GM12878 (cell line): ENCODE measurements at regions not wholly inside any gene's neighbourhood (a gene's known extent, or its start where the extent isn't known, plus 50 kb on each side); places are given as distances from the start of the nearest gene placed in this dataset.

Experiments used
- CBFB ChIP-seq: IDR thresholded peaks from 2 replicates; pipeline ENCODE4 v1.6.1; 2016; ENCODE audit warnings: antibody characterized with exemption, low read depth
- CEBPB ChIP-seq, 2 experiments: fragments of 150-350 bp in 1 of 2; IDR thresholded peaks; 2 replicates each; pipeline ENCODE4 v1.6.1; 2012 to 2014; ENCODE audit warnings: low read depth in 2 of 2, low read length in 2 of 2, borderline replicate concordance in 1 of 2, inconsistent platforms in 1 of 2
- CREB1 ChIP-seq: IDR thresholded peaks from 2 replicates; pipeline ENCODE4 v1.6.1; 2012; ENCODE audit warnings: low read depth, mild to moderate bottlenecking, inconsistent platforms
- MAX ChIP-seq: IDR thresholded peaks from 2 replicates; pipeline ENCODE4 v1.6.1; 2012; ENCODE audit warnings: low read depth, low read length, improper control_type of control experiment
- PBX3 ChIP-seq: IDR thresholded peaks from 2 replicates; pipeline ENCODE4 v1.6.1; 2011; ENCODE audit warnings: mild to moderate bottlenecking, low read depth, low read length, moderate library complexity; ENCODE audit not compliant: insufficient replicate concordance
- SUZ12 ChIP-seq: fragments of 200-600 bp; sonication (generic); IDR thresholded peaks from one replicate; pipeline ENCODE4 v1.6.1; 2018; ENCODE audit warnings: antibody characterized with exemption, mild to moderate bottlenecking; ENCODE audit not compliant: unreplicated experiment
- TF ChIP-seq, protein P1 (sequence below), 3 experiments: IDR thresholded peaks in 2 of 3; conservative IDR thresholded peaks in 1 of 3; 2 replicates each; pipeline ENCODE4 v1.5.1; 2011; ENCODE audit warnings: low read depth in 3 of 3, low read length in 3 of 3, mild to moderate bottlenecking in 3 of 3, control low read depth in 2 of 3, moderate library complexity in 2 of 3, inconsistent platforms in 1 of 3, mixed read lengths in 1 of 3; ENCODE audit not compliant: control insufficient read depth in 2 of 3, insufficient read depth in 1 of 3; ENCODE audit errors: extremely low read depth in 1 of 3
- TF ChIP-seq, protein P2 (sequence below): fragments of 450-650 bp; IDR thresholded peaks from 2 replicates; pipeline ENCODE4 v1.6.1; 2016; ENCODE audit warnings: mild to moderate bottlenecking
- TF ChIP-seq, protein P3 (sequence below): IDR thresholded peaks from 2 replicates; pipeline ENCODE4 v1.6.1; 2012; ENCODE audit warnings: low read length, inconsistent platforms

GRCh38 chrX:126064901-126065541 lies 101.1 kb downstream of the DCAF12L2 start:
- no peak for TF ChIP-seq CBFB
- TF ChIP-seq, protein P1, sequence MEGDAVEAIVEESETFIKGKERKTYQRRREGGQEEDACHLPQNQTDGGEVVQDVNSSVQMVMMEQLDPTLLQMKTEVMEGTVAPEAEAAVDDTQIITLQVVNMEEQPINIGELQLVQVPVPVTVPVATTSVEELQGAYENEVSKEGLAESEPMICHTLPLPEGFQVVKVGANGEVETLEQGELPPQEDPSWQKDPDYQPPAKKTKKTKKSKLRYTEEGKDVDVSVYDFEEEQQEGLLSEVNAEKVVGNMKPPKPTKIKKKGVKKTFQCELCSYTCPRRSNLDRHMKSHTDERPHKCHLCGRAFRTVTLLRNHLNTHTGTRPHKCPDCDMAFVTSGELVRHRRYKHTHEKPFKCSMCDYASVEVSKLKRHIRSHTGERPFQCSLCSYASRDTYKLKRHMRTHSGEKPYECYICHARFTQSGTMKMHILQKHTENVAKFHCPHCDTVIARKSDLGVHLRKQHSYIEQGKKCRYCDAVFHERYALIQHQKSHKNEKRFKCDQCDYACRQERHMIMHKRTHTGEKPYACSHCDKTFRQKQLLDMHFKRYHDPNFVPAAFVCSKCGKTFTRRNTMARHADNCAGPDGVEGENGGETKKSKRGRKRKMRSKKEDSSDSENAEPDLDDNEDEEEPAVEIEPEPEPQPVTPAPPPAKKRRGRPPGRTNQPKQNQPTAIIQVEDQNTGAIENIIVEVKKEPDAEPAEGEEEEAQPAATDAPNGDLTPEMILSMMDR (IDR thresholded peaks at IDR 0.05 in 2 of 3, conservative IDR thresholded peaks at IDR 0.05 in 1 of 3; ENCODE audit: control insufficient read depth in 2 of 3, extremely low read depth in 1 of 3, insufficient read depth in 1 of 3, low read depth in 3 of 3, low read length in 3 of 3) = no peak
- TF ChIP-seq, protein P2, sequence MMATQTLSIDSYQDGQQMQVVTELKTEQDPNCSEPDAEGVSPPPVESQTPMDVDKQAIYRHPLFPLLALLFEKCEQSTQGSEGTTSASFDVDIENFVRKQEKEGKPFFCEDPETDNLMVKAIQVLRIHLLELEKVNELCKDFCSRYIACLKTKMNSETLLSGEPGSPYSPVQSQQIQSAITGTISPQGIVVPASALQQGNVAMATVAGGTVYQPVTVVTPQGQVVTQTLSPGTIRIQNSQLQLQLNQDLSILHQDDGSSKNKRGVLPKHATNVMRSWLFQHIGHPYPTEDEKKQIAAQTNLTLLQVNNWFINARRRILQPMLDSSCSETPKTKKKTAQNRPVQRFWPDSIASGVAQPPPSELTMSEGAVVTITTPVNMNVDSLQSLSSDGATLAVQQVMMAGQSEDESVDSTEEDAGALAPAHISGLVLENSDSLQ = no peak
- TF ChIP-seq CEBPB (IDR thresholded peaks at IDR 0.05; ENCODE audit: borderline replicate concordance in 1 of 2, low read depth in 2 of 2, low read length in 2 of 2) = no peak
- no peak for TF ChIP-seq MAX
- TF ChIP-seq, protein P3, sequence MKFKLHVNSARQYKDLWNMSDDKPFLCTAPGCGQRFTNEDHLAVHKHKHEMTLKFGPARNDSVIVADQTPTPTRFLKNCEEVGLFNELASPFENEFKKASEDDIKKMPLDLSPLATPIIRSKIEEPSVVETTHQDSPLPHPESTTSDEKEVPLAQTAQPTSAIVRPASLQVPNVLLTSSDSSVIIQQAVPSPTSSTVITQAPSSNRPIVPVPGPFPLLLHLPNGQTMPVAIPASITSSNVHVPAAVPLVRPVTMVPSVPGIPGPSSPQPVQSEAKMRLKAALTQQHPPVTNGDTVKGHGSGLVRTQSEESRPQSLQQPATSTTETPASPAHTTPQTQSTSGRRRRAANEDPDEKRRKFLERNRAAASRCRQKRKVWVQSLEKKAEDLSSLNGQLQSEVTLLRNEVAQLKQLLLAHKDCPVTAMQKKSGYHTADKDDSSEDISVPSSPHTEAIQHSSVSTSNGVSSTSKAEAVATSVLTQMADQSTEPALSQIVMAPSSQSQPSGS = no peak
- TF ChIP-seq CREB1 = no peak
- TF ChIP-seq PBX3 = no peak
- TF ChIP-seq SUZ12 = no peak
